ENCODE measurements at regions not wholly inside any gene's neighbourhood (a gene's known extent, or its start where the extent isn't known, plus 50 kb on each side); places are given as distances from the start of the nearest gene placed in this dataset.

- no peak for DNase-seq (ENCODE audit: low spot score)
Measured at GRCh38 chr15:55026381-55026780, 170.4 kb downstream of the RSL24D1 start.

- DNase-seq (ENCODE audit: low spot score), result no peak
Measured at GRCh38 chr15:55017635-55018034, 179.1 kb downstream of the RSL24D1 start.

GRCh38 chr15:55016225-55016624, 180.5 kb downstream of the RSL24D1 start:
- no peak for DNase-seq (ENCODE audit: low spot score)

- DNase-seq (ENCODE audit: low spot score), result no peak
Measured at GRCh38 chr15:55015093-55015445, 181.7 kb downstream of the RSL24D1 start.

- no peak for DNase-seq (ENCODE audit: low spot score)
Measured at GRCh38 chr15:55014391-55015092, 182.2 kb downstream of the RSL24D1 start.

- no peak for DNase-seq (ENCODE audit: low spot score)
Measured at GRCh38 chr15:55008421-55008820, 188.3 kb downstream of the RSL24D1 start.

- DNase-seq (ENCODE audit: low spot score), result no peak
Measured at GRCh38 chr15:55007561-55007960, 189.2 kb downstream of the RSL24D1 start.

DNA sequence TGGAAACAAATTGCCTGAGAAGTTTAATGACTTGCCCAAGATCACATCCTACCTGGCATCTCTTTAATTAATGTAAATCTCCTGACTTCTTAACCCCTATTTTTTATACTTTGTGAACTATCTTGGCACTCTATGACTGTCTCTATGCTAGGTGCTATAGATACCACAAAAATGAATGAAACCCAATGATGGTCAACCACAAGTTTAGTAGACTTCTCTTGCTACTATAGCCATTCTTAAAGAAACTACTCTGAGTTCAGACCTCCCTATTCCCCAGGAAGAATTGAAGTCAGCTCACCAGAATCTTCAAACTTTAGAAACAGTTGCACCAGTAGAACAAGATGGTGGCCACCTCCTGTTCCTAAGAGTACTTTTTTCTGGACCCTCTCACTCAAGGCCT, 191.1 kb downstream of the RSL24D1 start:
- DNase-seq (ENCODE audit: low spot score), result no peak

DNA sequence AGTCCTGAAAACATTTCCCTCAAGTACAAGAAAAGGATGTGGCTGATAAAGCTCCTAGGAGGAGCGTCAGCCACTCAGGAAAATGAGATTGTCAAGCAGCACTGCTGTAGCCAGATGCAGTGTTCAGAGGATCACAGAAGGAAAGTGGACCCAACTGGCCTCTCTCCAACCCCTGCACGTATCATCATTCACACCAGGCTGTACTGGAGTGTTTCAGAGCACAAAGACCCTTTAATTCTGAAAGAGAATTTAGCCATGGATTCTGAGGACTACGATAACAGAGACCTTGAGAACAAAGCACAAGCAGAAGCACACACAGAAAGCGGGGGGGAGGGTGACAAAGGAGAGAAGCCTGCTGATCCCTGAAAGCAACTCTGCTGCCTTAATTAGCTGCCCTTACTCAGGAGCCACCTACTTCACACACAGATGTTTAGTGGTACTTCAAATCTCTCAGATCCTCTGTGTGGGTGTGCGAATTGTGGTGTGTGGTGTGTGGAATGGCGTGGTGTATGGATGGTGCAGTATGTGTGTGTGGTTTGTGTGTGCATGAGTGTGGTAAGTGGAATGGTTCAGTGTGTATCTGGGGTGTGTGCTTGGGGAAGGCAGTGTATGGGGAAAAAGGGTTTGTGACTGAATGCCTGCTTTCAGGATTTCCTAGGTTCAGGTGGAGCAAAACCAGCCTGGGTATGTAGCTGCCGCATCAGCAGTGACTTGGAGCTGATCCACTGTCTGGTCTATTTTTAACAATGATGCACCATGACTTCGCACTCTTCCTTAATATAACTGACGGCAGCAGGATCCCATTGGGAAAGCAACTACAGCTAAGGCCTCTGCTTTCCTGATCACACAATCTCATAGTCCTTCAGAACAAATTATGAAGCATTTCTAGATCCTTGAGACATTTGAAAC, 192.5 kb downstream of the RSL24D1 start:
- DNase-seq (ENCODE audit: low spot score), result no peak

DNA sequence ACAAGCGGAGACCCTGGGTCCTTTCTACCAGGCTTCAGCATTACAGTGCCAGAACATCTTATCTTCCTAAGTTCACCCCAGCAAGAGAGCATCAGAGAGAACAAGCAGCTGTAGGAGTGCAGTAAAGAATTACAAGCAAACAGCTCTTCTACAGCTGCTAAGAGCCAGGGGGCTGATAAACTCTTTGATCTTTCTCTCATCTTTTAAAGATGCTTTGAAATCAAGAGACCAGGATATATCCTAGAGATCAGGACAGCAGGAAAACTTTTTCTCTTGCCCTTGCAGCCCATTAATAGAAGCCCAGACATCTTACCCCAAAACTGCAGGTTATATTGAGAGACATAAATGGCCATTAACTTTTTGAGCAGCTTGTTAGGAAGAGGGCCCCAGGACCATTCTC, 198.1 kb downstream of the RSL24D1 start:
- DNase-seq (ENCODE audit: low spot score), result no peak

DNA sequence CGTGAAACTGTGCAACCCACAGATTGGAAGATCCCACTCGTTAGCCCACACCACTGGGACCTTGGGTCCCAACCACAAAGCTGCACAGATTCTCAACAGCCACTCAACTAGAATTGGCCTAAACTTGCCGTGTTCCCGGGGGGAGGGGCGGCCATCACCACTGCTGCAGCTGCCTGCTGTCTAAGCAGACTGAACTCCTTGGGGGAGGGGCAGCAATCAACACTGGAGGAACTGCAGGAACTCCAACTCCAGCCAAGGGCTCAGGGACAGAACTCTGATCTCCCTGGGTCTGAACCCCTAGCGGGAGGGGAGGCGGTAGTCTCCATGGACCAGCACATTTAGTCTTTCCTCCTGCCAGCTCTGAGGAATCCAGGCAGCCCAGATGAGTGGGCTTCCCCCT, 205.9 kb downstream of the RSL24D1 start:
- DNase-seq (ENCODE audit: low spot score), result no peak

DNA sequence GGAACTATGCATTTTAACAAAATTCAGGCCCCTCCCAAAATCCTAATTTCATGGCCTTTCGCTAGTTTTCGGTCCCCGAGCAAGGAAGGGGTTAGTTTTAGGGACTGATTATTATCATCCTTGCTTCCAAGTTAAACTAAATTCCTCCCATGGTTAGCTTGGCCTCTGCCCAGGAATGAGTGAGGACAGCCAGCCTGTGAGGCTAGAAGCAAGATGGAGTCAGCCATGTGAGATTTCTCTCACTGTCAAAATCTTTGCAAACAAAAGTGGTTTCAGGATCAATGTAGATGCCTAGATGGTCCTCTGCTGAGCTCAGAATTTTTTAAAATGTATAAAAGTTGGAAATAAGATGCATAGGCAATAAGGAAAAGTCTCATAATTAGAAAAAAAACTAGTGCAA, 208.9 kb downstream of the RSL24D1 start:
- DNase-seq (ENCODE audit: low spot score), result no peak

GRCh38 chr15:54979964-54980363, 216.8 kb downstream of the RSL24D1 start:
- DNase-seq (ENCODE audit: low spot score), result no peak

DNA sequence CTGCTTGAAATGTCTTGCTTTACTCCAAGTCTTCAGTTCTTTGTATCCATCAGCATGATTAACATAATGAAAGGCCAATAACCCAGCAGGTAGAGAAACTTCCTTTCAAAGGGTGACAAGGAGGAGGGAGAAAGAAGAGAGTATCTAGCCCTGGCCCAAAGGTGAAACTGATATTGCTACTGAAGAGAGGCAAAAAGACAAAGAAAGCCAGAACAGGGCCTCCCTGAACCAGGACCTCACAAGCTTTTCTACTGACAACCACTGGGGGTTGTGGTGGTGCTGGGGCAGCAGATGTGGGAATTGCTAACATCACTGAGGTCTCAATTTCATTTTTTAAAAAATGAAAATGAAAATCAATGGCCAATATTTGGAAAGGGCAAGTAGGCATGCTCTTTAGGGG, 234.1 kb downstream of the RSL24D1 start:
- DNase-seq (ENCODE audit: low spot score), result no peak

- no peak for DNase-seq (ENCODE audit: low spot score)
Measured at GRCh38 chr15:54960266-54960665, 236.5 kb downstream of the RSL24D1 start.

GRCh38 chr15:54941417-54941816, 255.3 kb downstream of the RSL24D1 start:
- no peak for DNase-seq (ENCODE audit: low spot score)

- DNase-seq (ENCODE audit: low spot score), result no peak
Measured at GRCh38 chr15:54917312-54917711, 279.4 kb downstream of the RSL24D1 start.

GRCh38 chr15:54915380-54915779, 281.4 kb downstream of the RSL24D1 start:
- DNase-seq (ENCODE audit: low spot score), result no peak

DNA sequence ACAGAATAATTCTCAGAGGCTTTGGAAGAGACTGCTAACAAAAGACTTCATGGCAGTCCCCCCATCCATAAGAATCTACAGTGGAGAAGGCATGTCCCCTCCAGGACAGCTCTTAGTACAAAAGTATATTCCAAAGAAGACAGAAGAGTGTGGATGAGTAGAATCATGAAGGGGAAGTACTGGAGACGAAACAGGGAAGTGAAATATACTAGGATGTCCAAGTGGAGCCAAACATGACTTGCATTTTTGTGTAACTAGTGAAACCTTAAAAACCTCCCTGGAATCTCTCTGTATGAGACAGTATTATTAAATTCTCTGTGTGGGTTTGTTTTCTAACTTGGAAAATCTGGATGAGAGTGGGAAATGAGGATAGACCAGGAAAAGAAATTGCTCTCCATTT, 312.4 kb downstream of the RSL24D1 start:
- no peak for DNase-seq (ENCODE audit: low spot score)

DNA sequence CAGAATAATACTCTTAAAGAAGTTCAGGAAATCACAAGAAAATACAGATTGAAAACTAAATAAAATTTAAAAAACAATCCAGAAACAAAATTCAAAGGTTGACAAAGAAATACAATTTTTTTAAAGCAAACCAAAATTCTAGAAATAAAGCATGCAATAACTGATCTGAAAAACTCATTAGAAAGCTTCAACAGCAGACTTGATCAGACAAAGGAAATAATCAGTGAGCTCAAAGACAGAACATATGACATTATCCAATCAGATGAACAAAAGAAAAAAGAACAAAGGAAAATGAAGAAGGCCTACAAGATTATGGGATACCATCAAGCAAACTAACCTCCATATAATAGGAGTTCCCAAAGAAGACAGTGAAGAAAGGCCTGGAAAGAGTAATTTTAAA, 336.8 kb downstream of the RSL24D1 start:
- no peak for DNase-seq (ENCODE audit: low spot score)

- DNase-seq (ENCODE audit: low spot score), result no peak
Measured at GRCh38 chr15:54854667-54855066, 342.1 kb downstream of the RSL24D1 start.

- no peak for DNase-seq (ENCODE audit: low spot score)
Measured at GRCh38 chr15:54850101-54850500, 346.6 kb downstream of the RSL24D1 start.

DNA sequence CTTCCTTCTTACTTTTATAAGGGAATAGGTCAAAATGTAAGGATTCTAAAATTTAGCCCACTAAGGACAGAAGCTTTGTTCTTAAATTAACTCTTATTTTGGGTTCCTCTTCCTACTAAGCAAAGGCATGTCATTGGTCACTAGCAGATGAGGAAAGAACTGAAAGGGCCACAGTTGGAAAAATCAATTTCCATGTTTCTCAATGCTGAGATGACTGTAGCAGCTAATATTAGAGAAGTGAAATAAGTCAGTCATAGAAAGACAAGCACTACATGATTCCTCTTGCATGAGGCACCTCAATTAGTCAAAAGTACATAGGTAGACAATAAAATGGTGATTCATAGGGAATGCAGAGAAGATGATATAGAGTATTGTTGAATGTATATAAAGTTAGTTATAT, 353.7 kb downstream of the RSL24D1 start:
- no peak for DNase-seq (ENCODE audit: low spot score)

Data from hematopoietic multipotent progenitor cell treated with erythropoietin and hydrocortisone succinate and interleukin-3 and kit ligand, for 15 days (in vitro differentiated cells).